ENCODE measurements at regions not wholly inside any gene's neighbourhood (a gene's known extent, or its start where the extent isn't known, plus 50 kb on each side); places are given as distances from the start of the nearest gene placed in this dataset.

DNA sequence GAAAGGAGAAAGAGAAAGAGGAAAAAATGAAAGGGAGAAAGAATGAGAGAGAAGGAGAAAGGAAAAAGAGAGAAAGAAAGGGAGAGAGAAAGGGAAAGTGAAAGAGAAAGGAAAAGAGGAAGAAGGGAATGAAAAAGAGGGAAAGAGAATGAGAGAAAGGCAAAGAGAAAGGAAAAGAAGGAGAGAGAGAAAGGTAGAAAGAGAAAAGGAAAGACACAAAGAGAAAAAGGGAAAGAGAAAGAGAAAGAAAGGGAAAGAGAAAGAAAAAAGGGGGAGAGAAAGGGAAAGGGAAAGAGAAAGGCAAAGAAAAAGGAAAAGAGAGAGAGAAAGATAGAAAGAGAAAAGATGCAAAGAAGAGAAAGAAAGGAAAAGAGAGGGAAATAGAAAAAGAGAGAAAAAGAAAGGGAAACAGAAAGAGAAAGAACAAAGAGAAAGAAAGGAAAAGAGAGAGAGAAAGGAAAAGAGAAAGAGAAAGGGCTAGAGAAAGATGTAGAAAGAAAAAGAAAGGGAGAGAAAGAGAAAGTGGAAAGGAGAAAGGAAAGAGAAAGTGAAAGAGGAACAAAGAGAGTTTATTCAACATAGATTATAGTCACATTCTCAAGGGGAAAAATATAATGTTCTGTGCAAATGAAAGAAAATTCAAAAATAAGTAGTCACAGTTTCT lies 165.2 kb downstream of the TMEM38B start:
- no peak for DNase-seq (ENCODE audit: low spot score)
- peaks cover 5% of the 10 kb centered on the region for H3K4me1 ChIP-seq (ENCODE audit: insufficient read depth, poor library complexity, severe bottlenecking)
- no peaks in the 10 kb centered on the region for H3K27me3 ChIP-seq (ENCODE audit: insufficient read depth, poor library complexity, severe bottlenecking)
- no peak overlapping the region for H3K4me3 ChIP-seq (ENCODE audit: severe bottlenecking)
- H3K9me3 ChIP-seq (ENCODE audit: severe bottlenecking): no peaks in the 10 kb centered on the region
- no peak overlapping the region for H3K27ac ChIP-seq (ENCODE audit: poor library complexity, severe bottlenecking)
- no peaks in the 10 kb centered on the region for H3K36me3 ChIP-seq (ENCODE audit: low read depth)
- TF ChIP-seq CTCF (IDR thresholded peaks at IDR 0.05; ENCODE audit: poor library complexity, severe bottlenecking): no peak
- ATAC-seq (ENCODE audit: low read depth): no peak

DNA sequence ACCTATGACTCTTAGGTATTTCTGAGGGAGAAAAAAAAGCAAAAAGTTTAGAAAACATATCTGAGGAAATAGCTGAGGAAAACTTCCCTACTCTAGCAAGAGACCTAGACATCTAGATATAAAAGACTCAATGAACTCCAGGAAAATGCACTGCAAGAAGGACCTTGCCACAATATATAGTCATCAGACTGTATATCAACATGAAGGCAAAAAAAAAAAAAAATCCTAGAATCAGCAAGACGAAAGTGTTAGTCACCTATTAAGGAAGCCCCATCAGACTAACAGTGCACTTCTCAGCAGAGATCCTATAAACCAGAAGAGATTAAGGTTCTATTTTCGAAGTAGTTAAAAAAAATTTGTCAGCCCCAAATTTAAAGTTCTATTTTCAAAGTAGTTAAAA lies 166.2 kb downstream of the TMEM38B start:
- no peak for ATAC-seq (ENCODE audit: low read depth)
- H3K9me3 ChIP-seq (ENCODE audit: severe bottlenecking): no peaks in the 10 kb centered on the region
- no peak overlapping the region for H3K4me3 ChIP-seq (ENCODE audit: severe bottlenecking)
- no peaks in the 10 kb centered on the region for H3K36me3 ChIP-seq (ENCODE audit: low read depth)
- peaks cover 10% of the 10 kb centered on the region for H3K4me1 ChIP-seq (ENCODE audit: insufficient read depth, poor library complexity, severe bottlenecking)
- no peak for TF ChIP-seq CTCF (IDR thresholded peaks at IDR 0.05; ENCODE audit: poor library complexity, severe bottlenecking)
- no peaks in the 10 kb centered on the region for H3K27me3 ChIP-seq (ENCODE audit: insufficient read depth, poor library complexity, severe bottlenecking)
- H3K27ac ChIP-seq (ENCODE audit: poor library complexity, severe bottlenecking): no peak overlapping the region
- no peak for DNase-seq (ENCODE audit: low spot score)

DNA sequence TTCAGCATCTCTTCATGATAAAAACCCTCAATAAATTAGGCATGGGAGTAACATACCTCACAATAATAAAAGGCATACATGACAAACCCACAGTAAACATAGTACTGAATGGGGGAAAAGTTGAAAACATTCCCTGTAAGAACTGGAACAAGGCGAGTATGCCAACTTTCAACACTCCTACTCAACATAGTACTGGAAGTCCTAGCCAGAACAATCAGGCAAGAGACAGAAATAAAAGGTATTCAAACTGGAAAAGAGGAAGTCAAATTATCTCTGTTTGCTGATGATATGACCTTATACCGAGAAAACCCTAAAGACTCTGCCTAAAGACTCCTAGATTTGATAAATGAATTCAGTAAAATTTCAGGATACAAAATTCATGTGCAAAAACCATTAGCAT lies 167.6 kb downstream of the TMEM38B start:
- Histone ChIP-seq H3K4me1 (ENCODE audit: insufficient read depth, poor library complexity, severe bottlenecking) (peaks cover 10% of the 10 kb centered on the region), H3K36me3 (ENCODE audit: low read depth) (no peaks in the 10 kb centered on the region), H3K27me3 (ENCODE audit: insufficient read depth, poor library complexity, severe bottlenecking) (no peaks in the 10 kb centered on the region), H3K9me3 (ENCODE audit: severe bottlenecking) (no peaks in the 10 kb centered on the region), H3K4me3 (ENCODE audit: severe bottlenecking) (no peak overlapping the region), H3K27ac (ENCODE audit: poor library complexity, severe bottlenecking) (no peak overlapping the region)
- DNase-seq (ENCODE audit: low spot score) (no peak), ATAC-seq (ENCODE audit: low read depth) (no peak)
- TF ChIP-seq CTCF (IDR thresholded peaks at IDR 0.05; ENCODE audit: poor library complexity, severe bottlenecking): no peak

- no peak for DNase-seq (ENCODE audit: low spot score)
- Histone ChIP-seq H3K27me3 (ENCODE audit: insufficient read depth, poor library complexity, severe bottlenecking) (no peaks in the 10 kb centered on the region), H3K4me3 (ENCODE audit: severe bottlenecking) (no peak overlapping the region), H3K9me3 (ENCODE audit: severe bottlenecking) (no peaks in the 10 kb centered on the region), H3K36me3 (ENCODE audit: low read depth) (no peaks in the 10 kb centered on the region), H3K4me1 (ENCODE audit: insufficient read depth, poor library complexity, severe bottlenecking) (peaks cover 10% of the 10 kb centered on the region), H3K27ac (ENCODE audit: poor library complexity, severe bottlenecking) (no peak overlapping the region)
- peak; percentile 90 for ATAC-seq (ENCODE audit: low read depth)
- TF ChIP-seq CTCF (IDR thresholded peaks at IDR 0.05; ENCODE audit: poor library complexity, severe bottlenecking): no peak
Observed at GRCh38 chr9:105864248-105864898, 170.0 kb downstream of the TMEM38B start.

DNA sequence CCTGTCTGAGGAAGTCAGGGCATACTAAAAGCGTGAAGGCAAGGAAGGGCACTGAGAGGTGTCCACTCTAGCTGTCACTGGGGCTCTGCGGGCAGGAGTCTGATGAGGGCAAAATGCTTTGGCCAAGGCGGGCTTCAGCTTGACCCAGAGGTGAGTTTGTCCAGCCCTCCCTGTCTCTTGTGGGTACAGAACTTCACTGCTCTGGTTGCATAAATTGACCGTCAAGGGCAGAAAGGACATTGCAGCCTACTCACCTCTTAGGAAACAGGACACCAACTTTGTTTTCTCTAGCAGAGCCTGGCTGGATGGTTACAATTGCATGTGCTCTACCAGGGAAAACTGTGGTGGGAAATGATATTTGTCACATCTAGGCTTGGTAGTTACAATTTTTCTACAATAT lies 170.9 kb downstream of the TMEM38B start:
- peaks cover 10% of the 10 kb centered on the region for H3K4me1 ChIP-seq (ENCODE audit: insufficient read depth, poor library complexity, severe bottlenecking)
- TF ChIP-seq CTCF (IDR thresholded peaks at IDR 0.05; ENCODE audit: poor library complexity, severe bottlenecking): no peak
- ATAC-seq (ENCODE audit: low read depth) (no peak), DNase-seq (ENCODE audit: low spot score) (no peak)
- H3K27ac ChIP-seq (ENCODE audit: poor library complexity, severe bottlenecking): no peak overlapping the region
- H3K4me3 ChIP-seq (ENCODE audit: severe bottlenecking): no peak overlapping the region
- H3K36me3 ChIP-seq (ENCODE audit: low read depth): no peaks in the 10 kb centered on the region
- H3K27me3 ChIP-seq (ENCODE audit: insufficient read depth, poor library complexity, severe bottlenecking): peaks cover 2% of the 10 kb centered on the region
- H3K9me3 ChIP-seq (ENCODE audit: severe bottlenecking): no peaks in the 10 kb centered on the region

Measured in RWPE2 (cell line).